IMR-90 (cell line): ENCODE measurements at regions not wholly inside any gene's neighbourhood (a gene's known extent, or its start where the extent isn't known, plus 50 kb on each side); places are given as distances from the start of the nearest gene placed in this dataset.

Source experiments
- CEBPB ChIP-seq: IDR thresholded peaks from 2 replicates; pipeline ENCODE4 v1.6.1; 2012; ENCODE audit warnings: low read depth, low read length, improper control_type of control experiment
- CHD1 ChIP-seq: IDR thresholded peaks from 2 replicates; pipeline ENCODE4 v1.6.1; 2012; ENCODE audit warnings: low read depth, low read length, improper control_type of control experiment
- MXI1 ChIP-seq: IDR thresholded peaks from 2 replicates; pipeline ENCODE4 v1.6.1; 2012; ENCODE audit warnings: low read depth, mild to moderate bottlenecking, low read length, moderate library complexity, borderline replicate concordance
- NFE2L2 ChIP-seq: fragments of 150-350 bp; IDR thresholded peaks from 2 replicates; pipeline ENCODE4 v1.6.1; 2016; ENCODE audit warnings: low read depth, mild to moderate bottlenecking, low read length
- POLR2A ChIP-seq: IDR thresholded peaks from 2 replicates; pipeline ENCODE4 v1.6.1; 2012; ENCODE audit warnings: mild to moderate bottlenecking, low read depth, low read length
- RCOR1 ChIP-seq: IDR thresholded peaks from 2 replicates; pipeline ENCODE4 v1.6.1; 2012; ENCODE audit warnings: mild to moderate bottlenecking, low read length, improper control_type of control experiment; ENCODE audit not compliant: insufficient replicate concordance
- RFX5 ChIP-seq: IDR thresholded peaks from 2 replicates; pipeline ENCODE4 v1.8.0; 2012; ENCODE audit warnings: low read depth, mild to moderate bottlenecking, low read length, moderate library complexity
- SMC3 ChIP-seq: fragments of 150-350 bp; IDR thresholded peaks from 2 replicates; pipeline ENCODE4 v1.6.1; 2016; ENCODE audit warnings: low read depth, mild to moderate bottlenecking, antibody characterized with exemption, low read length, moderate library complexity
- TF ChIP-seq, protein P1 (sequence below): conservative IDR thresholded peaks from 2 replicates; pipeline ENCODE4 v1.5.1; 2012; ENCODE audit warnings: mild to moderate bottlenecking, low read depth, low read length, improper control_type of control experiment
- TF ChIP-seq, protein P2 (sequence below): fragments of 150-350 bp; IDR thresholded peaks from 2 replicates; pipeline ENCODE4 v1.6.1; 2017; ENCODE audit warnings: mild to moderate bottlenecking, antibody characterized with exemption, low read length, low read depth
- TF ChIP-seq, protein P3 (sequence below): fragments of 150-350 bp; IDR thresholded peaks from 2 replicates; pipeline ENCODE4 v1.6.1; 2016; ENCODE audit warnings: low read depth, mild to moderate bottlenecking, low read length, moderate library complexity, borderline replicate concordance

DNA sequence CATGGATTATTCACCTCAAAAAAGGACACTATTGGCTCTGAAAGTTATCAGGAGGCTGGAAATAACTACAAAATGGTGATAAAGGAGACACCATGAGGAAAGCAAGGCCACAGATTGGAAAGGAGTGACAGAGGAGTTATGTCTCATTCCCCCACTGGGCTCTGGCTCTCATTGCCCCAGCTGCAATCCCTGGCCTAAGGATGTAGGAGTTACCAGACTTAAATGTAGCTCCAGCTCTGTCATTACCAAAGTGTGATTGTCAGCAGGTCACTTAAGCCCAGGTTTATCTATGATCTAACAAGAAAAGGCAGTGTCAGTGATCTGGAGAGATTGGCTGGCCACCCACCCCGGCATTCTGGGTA, 1228.2 kb upstream of the DDX18 start:
- TF ChIP-seq, protein P1, sequence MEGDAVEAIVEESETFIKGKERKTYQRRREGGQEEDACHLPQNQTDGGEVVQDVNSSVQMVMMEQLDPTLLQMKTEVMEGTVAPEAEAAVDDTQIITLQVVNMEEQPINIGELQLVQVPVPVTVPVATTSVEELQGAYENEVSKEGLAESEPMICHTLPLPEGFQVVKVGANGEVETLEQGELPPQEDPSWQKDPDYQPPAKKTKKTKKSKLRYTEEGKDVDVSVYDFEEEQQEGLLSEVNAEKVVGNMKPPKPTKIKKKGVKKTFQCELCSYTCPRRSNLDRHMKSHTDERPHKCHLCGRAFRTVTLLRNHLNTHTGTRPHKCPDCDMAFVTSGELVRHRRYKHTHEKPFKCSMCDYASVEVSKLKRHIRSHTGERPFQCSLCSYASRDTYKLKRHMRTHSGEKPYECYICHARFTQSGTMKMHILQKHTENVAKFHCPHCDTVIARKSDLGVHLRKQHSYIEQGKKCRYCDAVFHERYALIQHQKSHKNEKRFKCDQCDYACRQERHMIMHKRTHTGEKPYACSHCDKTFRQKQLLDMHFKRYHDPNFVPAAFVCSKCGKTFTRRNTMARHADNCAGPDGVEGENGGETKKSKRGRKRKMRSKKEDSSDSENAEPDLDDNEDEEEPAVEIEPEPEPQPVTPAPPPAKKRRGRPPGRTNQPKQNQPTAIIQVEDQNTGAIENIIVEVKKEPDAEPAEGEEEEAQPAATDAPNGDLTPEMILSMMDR: no peak
- TF ChIP-seq SMC3: no peak
- no peak for TF ChIP-seq POLR2A
- TF ChIP-seq MXI1: no peak
- no peak for TF ChIP-seq RFX5
- TF ChIP-seq CEBPB: no peak
- TF ChIP-seq RCOR1: no peak
- TF ChIP-seq NFE2L2: no peak
- TF ChIP-seq, protein P2, sequence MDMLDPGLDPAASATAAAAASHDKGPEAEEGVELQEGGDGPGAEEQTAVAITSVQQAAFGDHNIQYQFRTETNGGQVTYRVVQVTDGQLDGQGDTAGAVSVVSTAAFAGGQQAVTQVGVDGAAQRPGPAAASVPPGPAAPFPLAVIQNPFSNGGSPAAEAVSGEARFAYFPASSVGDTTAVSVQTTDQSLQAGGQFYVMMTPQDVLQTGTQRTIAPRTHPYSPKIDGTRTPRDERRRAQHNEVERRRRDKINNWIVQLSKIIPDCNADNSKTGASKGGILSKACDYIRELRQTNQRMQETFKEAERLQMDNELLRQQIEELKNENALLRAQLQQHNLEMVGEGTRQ: no peak
- no peak for TF ChIP-seq CHD1
- TF ChIP-seq, protein P3, sequence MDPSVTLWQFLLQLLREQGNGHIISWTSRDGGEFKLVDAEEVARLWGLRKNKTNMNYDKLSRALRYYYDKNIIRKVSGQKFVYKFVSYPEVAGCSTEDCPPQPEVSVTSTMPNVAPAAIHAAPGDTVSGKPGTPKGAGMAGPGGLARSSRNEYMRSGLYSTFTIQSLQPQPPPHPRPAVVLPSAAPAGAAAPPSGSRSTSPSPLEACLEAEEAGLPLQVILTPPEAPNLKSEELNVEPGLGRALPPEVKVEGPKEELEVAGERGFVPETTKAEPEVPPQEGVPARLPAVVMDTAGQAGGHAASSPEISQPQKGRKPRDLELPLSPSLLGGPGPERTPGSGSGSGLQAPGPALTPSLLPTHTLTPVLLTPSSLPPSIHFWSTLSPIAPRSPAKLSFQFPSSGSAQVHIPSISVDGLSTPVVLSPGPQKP: no peak
